Muscle of leg (tissue), 3 donors: ENCODE measurements at regions not wholly inside any gene's neighbourhood (a gene's known extent, or its start where the extent isn't known, plus 50 kb on each side); places are given as distances from the start of the nearest gene placed in this dataset.
"Not testable (repeated sequence)": the region's sequence is repeated elsewhere in the genome, so short reads cannot be mapped to it uniquely, and the experiment has no call there.

Experiments used
- DNase-seq: peaks from one replicate; pipeline ENCODE4 v3.0.0; 2013
- H3K27ac ChIP-seq: one replicate; pipeline ENCODE4 v1.5.1; 2013; ENCODE audit warnings: mild to moderate bottlenecking, low read length, control low read depth
- H3K27me3 ChIP-seq: one replicate; pipeline ENCODE4 v1.6.1; 2013; ENCODE audit warnings: low read length; ENCODE audit not compliant: control insufficient read depth, insufficient read depth
- H3K36me3 ChIP-seq: one replicate; pipeline ENCODE4 v1.6.1; 2013; ENCODE audit warnings: low read length; ENCODE audit not compliant: control insufficient read depth, insufficient read depth
- H3K4me1 ChIP-seq: one replicate; pipeline ENCODE4 v1.6.1; 2013; ENCODE audit warnings: low read length; ENCODE audit not compliant: control insufficient read depth, insufficient read depth
- H3K4me3 ChIP-seq: one replicate; pipeline ENCODE4 v1.5.1; 2013; ENCODE audit warnings: low read length, control low read depth
- H3K9me3 ChIP-seq: replicated peaks from 2 replicates; pipeline ENCODE4 v1.6.1; 2013; ENCODE audit warnings: low read depth, low read length; ENCODE audit not compliant: control insufficient read depth
- WGBS: methylation state at CpG from one replicate; pipeline ENCODE4 v1.1.5; 2013; ENCODE audit warnings: missing lambda C conversion rate; ENCODE audit not compliant: insufficient coverage; 5-methylcytosine and 5-hydroxymethylcytosine counted together

DNA sequence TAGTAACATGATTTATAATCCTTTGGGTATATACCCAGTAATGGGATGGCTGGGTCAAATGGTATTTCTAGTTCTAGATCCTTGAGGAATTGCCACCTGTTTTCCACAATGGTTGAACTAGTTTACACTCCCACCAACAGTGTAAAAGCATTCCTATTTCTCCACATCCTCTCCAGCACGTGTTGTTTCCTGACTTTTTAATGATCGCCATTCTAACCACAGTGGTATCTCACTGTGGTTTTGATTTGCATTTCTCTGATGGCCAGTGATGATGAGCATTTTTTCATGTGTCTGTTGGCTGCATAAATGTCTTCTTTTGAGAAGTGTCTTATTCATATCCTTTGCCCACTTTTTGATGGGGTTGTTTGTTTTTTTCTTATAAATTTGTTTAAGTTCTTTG lies 152.6 kb upstream of the PFN2 start:
- WGBS = no CpG with 5 or more reads among the region's 2 CpGs
- not testable (repeated sequence) for H3K9me3 ChIP-seq, H3K27ac ChIP-seq, DNase-seq, H3K36me3 ChIP-seq, H3K4me3 ChIP-seq, H3K27me3 ChIP-seq, H3K4me1 ChIP-seq

DNA sequence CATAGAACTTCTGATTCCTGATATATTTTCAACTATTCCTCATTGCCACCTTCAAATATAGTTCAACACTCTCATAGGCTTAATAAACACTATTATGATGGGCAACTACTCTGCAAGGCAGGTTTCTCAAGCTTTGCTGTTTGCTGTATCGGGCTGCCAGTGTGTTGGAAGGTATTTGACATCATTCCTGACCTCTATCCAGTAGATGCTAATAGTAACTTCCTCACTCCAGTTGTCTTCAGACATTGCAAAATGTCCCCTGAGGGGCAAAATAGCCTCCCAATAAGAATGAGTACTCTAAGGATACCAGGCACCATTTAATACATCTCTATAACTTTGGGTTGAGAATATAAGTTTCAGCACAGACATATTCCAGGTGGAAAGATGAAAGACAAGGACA lies 147.5 kb upstream of the PFN2 start:
- peaks cover 2% of the 10 kb centered on the region for H3K9me3 ChIP-seq
- H3K4me1 ChIP-seq = no peaks in the 10 kb centered on the region
- no peaks in the 10 kb centered on the region for H3K36me3 ChIP-seq
- no peak overlapping the region for H3K27ac ChIP-seq
- H3K4me3 ChIP-seq = no peak overlapping the region
- DNase-seq = no peak
- H3K27me3 ChIP-seq = no peaks in the 10 kb centered on the region
- no CpG with 5 or more reads among the region's 1 CpG for WGBS

DNA sequence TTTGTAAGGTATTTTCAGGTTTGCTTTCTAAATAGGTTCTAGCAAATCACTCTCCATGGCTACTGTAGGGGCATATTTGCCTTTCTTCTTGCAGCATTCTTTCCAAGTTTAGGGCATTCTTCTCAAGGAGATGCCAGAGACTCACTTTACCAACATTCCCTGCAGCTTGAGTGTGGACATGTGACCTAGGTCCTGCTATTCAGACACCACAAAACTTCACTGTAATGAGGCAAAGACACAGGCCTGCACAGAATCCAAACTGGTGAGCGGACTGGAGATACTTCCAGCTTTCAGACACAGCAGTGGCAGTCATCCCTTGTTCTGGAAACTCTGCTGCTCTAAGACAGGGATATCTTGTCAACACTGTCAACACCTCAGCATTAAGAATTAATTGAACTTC lies 146.4 kb upstream of the PFN2 start:
- no peaks in the 10 kb centered on the region for H3K4me1 ChIP-seq
- no peaks in the 10 kb centered on the region for H3K27me3 ChIP-seq
- peaks cover under 1% of the 10 kb centered on the region for H3K9me3 ChIP-seq
- no peak overlapping the region for H3K4me3 ChIP-seq
- no peak for DNase-seq
- H3K36me3 ChIP-seq = no peaks in the 10 kb centered on the region
- WGBS = 100% methylated on average over 1 of the region's 1 CpG
- no peak overlapping the region for H3K27ac ChIP-seq

DNA sequence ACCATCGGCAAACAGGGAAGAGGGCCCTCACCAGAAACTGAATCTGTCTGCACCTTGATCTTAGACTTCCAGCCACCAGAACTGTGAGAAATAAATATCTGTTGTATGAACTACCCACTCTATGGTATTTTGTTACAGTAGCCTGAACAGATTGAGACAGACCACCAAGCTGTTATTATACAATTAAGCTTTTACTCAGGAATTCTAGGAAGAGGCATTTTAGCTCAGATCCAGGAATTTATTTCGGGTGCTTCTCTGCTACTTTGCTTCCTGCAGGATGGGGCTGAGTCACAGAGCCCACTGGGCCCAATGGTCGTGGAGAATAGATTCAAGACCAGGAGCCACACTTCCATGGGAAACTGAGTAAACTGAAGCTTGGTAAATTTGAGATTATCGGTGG lies 145.5 kb upstream of the PFN2 start:
- Histone ChIP-seq H3K4me3 (no peak overlapping the region), H3K27me3 (no peaks in the 10 kb centered on the region), H3K36me3 (no peaks in the 10 kb centered on the region), H3K4me1 (no peaks in the 10 kb centered on the region), H3K27ac (no peak overlapping the region), H3K9me3 (no peaks in the 10 kb centered on the region)
- 33% methylated on average over 1 of the region's 4 CpGs for WGBS
- DNase-seq = no peak

DNA sequence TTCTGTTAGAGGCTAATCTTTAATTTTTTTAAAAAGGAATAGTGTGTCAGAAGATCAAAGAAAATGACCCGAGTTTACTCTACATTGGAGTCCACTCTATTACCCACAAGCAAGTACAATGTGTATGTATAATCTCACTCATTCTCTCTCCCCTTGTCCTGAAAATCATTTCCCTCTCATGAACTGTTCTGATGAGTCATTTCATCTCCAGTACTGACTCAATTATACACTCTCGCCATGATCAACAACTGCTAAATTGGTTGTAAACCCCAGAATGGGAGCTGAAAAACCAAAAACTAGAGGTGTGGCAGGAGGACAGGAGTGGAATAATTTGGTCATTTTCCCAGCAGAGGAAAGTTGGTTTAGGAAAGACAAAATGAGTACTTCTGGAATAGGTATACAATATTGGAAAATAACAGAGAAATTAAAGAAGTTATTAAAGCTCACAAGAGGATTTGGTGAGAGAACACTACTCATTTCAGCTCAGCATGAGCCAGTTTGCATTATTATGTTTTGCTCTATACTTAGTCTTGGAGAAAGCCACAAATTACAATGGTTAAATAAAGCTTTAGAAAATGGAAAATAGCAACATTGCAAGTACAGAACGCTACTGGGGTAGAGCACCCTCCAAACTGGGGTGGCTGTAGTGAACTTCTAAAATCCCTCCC lies 144.3 kb upstream of the PFN2 start:
- Histone ChIP-seq H3K36me3 (no peaks in the 10 kb centered on the region), H3K9me3 (no peaks in the 10 kb centered on the region), H3K27ac (no peak overlapping the region), H3K4me3 (no peak overlapping the region), H3K27me3 (no peaks in the 10 kb centered on the region), H3K4me1 (no peaks in the 10 kb centered on the region)
- WGBS = no CpG with 5 or more reads among the region's 3 CpGs
- no peak for DNase-seq

DNA sequence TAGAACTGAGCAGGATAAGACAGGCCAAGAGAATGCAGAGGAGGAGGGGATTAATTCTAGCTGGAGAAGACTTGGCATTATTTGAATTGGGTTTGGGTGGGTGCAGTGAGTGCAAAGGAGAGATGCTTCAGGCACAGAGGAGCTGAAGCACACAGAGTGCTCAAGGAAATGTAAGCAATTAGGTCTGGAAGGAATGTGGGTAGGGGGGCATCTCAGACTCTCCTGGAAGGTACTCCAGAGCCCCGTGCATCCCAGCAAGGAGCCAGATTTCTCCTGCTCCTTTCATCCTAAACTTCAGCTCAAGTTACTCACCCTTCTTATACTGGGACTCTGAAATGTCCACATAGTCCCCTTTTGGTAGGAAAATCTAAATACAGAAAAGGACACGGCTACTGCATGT lies 143.6 kb upstream of the PFN2 start:
- Histone ChIP-seq H3K4me3 (no peak overlapping the region), H3K4me1 (no peaks in the 10 kb centered on the region), H3K9me3 (no peaks in the 10 kb centered on the region), H3K27me3 (no peaks in the 10 kb centered on the region), H3K27ac (no peak overlapping the region), H3K36me3 (no peaks in the 10 kb centered on the region)
- WGBS = no CpG with 5 or more reads among the region's 2 CpGs
- DNase-seq = no peak

DNA sequence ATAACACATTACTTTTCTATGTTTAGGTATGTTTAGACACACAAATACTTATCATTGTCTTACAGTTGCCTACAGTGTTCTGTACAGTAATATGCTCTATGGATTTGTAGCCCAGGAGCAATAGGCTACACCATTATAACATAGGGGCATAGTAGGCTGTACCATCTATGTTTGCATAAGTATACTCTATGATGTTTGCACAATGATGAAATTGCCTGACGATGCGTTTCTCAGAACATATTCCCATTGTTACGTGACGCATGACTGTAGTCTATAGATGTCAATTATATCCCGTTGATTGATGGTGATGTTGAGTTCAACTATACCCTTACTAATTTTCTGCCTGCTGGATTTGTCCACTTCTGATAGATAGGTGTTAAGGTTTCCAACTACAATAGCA lies 139.4 kb upstream of the PFN2 start:
- peaks cover 3% of the 10 kb centered on the region for H3K4me1 ChIP-seq
- no peak for DNase-seq
- no peaks in the 10 kb centered on the region for H3K36me3 ChIP-seq
- H3K27ac ChIP-seq = no peak overlapping the region
- no peak overlapping the region for H3K4me3 ChIP-seq
- WGBS = no CpG with 5 or more reads among the region's 5 CpGs
- H3K9me3 ChIP-seq = no peaks in the 10 kb centered on the region
- H3K27me3 ChIP-seq = no peaks in the 10 kb centered on the region

DNA sequence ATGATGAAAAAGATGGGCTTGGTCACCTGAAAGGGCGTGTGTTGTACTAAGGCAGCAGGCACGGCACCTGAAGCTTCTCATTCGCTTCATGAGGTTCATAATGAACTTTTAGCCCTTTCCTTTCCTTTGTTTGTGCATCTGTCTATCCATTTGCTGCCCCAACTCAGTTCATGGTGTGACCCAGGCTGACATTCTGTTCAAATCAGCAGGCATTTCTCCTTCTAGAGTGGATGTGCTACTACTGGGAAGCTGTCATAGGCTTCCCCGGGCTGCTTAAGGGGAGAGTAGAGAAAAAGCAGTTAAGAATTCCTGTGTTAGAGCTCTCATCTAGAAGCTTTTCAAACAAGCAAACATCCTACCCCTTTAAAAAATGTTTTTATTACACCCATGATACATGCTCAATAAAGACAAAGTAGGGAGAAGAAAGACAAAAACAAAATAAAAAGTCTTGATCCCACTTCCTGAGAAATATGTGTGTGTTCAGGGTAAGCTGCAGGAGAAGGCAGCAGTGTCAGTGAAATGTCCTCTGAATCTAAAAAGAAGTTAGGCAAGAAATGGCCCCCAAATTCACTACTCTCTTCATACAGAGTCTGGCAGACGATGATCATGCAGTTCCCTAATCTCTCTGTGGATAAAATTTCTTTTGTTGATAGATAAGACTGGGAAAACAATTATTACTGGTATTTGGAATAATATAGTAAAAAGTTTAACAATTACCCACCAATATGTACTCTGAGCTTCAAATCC lies 136.9 kb upstream of the PFN2 start:
- H3K27ac ChIP-seq = no peak overlapping the region
- H3K9me3 ChIP-seq = no peaks in the 10 kb centered on the region
- no peaks in the 10 kb centered on the region for H3K27me3 ChIP-seq
- peaks cover 3% of the 10 kb centered on the region for H3K4me1 ChIP-seq
- DNase-seq = no peak
- no peaks in the 10 kb centered on the region for H3K36me3 ChIP-seq
- H3K4me3 ChIP-seq = no peak overlapping the region
- 67% methylated on average over 3 of the region's 5 CpGs for WGBS

DNA sequence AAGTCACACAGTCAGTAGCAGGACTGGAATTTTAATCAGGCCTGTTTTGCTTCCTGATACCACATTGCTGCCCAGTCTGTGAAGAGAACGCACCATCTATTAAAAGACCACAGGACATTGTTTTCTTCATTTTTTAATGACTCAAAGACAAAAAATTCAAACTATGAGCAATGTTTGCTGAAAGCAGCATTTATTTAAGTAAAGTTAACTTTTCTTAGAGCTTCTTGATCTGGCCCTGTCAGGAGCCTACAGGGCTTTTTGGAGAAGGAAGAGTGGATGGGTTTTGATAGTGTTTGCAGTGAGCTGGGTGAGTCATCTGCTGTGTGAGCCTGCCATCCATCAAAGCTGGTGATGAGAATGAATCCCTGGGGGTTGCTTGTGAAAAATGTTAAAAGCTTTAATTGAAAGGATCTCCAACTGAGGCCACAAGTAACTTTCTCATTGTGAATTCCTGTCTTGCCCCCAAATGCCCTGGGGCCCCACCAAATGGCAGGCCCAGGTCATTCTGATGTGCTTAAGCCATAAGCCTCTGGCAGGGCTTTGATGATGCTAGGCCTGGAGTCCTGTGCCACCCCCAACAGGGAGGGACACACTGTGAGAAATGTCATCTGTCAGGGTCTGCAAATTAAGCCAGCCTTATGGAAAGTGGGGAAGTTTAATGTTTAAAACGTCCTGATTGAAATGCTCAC lies 136.2 kb upstream of the PFN2 start:
- Histone ChIP-seq H3K4me3 (no peak overlapping the region), H3K27ac (no peak overlapping the region), H3K27me3 (no peaks in the 10 kb centered on the region), H3K36me3 (no peaks in the 10 kb centered on the region), H3K9me3 (no peaks in the 10 kb centered on the region), H3K4me1 (peaks cover 3% of the 10 kb centered on the region)
- DNase-seq = no peak
- WGBS = 25% methylated on average over 1 of the region's 2 CpGs

DNA sequence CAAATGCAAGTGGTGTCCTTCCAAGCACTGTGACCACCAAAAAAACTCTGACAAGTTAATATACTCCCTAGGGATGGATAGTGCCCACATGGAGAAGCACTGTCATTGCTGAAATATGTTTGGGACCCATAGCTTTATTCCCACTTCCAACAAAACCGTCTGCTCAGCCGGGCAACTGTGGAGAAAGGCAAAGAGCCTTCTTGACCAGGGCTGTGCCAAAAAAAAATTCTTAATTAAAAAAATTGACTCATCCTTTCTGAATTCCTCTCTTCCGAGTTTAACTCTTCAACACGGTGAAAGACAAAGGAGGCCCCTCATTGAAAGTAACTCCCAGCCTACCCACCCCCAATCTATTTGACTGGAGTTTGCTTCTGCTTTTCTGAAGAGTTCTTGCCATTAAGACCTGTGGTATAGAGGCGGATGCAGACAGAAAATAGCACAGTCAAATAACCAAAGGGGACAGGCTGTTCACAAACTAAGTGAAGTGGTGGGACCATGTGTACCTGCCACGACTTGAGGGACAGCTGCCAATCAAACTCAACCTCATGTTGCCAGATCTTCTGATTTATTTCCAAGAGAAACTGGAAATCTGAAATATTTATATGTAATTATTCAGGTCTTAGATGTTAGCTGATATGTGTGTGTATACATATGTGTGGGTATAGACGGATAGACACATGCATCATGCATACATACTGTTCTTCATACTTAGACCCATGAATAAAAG lies 135.4 kb upstream of the PFN2 start:
- 80% methylated on average over 3 of the region's 7 CpGs for WGBS
- H3K4me1 ChIP-seq = peaks cover 3% of the 10 kb centered on the region
- H3K27ac ChIP-seq = no peak overlapping the region
- no peaks in the 10 kb centered on the region for H3K27me3 ChIP-seq
- H3K4me3 ChIP-seq = no peak overlapping the region
- DNase-seq = no peak
- H3K9me3 ChIP-seq = peaks cover under 1% of the 10 kb centered on the region
- H3K36me3 ChIP-seq = no peaks in the 10 kb centered on the region
